OCI-LY7 (cell line): ENCODE measurements at regions not wholly inside any gene's neighbourhood (a gene's known extent, or its start where the extent isn't known, plus 50 kb on each side); places are given as distances from the start of the nearest gene placed in this dataset.

ENCODE experiments used
- BruUV-seq: library from RNA; stranded (reverse); fragments of 400-500 nt; replicated peaks from 2 replicates; lab custom pipeline; 2021; lab: Mats Ljungman, UMichigan
- CTCF ChIA-PET: fragments of 300-600 bp; sonication (Branson Sonifier 250); formaldehyde crosslinking; loops from one replicate; lab custom pipeline; 2022; ENCODE audit warnings: antibody characterized with exemption; ENCODE audit not compliant: unreplicated experiment; lab: Charles Lee
- POLR2A ChIA-PET: fragments of 300-600 bp; sonication (Branson Sonifier 250); formaldehyde crosslinking; loops from one replicate; lab custom pipeline; 2022; ENCODE audit warnings: antibody characterized with exemption; lab: Charles Lee
- DNase-seq: peaks from one replicate; pipeline ENCODE4 v3.0.0-alpha.2; 2015; ENCODE audit warnings: low spot score
- H2AFZ ChIP-seq: fragments of 200-600 bp; sonication (generic), shearing (Covaris generic); 2 replicates; pipeline ENCODE4 v1.6.1; 2014; ENCODE audit warnings: mild to moderate bottlenecking, antibody characterized with exemption, low read length, moderate library complexity
- H3K27ac ChIP-seq: fragments of 200-600 bp; sonication (generic); 2 replicates; pipeline ENCODE4 v1.5.1; 2014; ENCODE audit warnings: mixed run types, low read depth, mild to moderate bottlenecking, moderate library complexity, low read length, inconsistent platforms; ENCODE audit not compliant: poor library complexity, severe bottlenecking
- H3K36me3 ChIP-seq: fragments of 200-600 bp; sonication (generic); 2 replicates; pipeline ENCODE4 v1.6.1; 2014; ENCODE audit warnings: mild to moderate bottlenecking, antibody characterized with exemption, low read length, moderate library complexity, mixed read lengths; ENCODE audit not compliant: insufficient read depth
- H3K4me1 ChIP-seq: fragments of 200-600 bp; sonication (generic); 2 replicates; pipeline ENCODE4 v1.5.1; 2014; ENCODE audit warnings: mild to moderate bottlenecking, low read length; ENCODE audit not compliant: insufficient read depth, poor library complexity, severe bottlenecking
- H3K4me2 ChIP-seq: fragments of 200-600 bp; sonication (generic); 2 replicates; pipeline ENCODE4 v1.6.1; 2014; ENCODE audit warnings: mild to moderate bottlenecking, low read length
- H3K4me3 ChIP-seq: fragments of 200-600 bp; sonication (generic); 2 replicates; pipeline ENCODE4 v1.5.1; 2014; ENCODE audit warnings: mild to moderate bottlenecking, low read depth, low read length; ENCODE audit not compliant: poor library complexity, severe bottlenecking
- H3K79me2 ChIP-seq: fragments of 200-600 bp; sonication (generic); 2 replicates; pipeline ENCODE4 v1.6.1; 2016; ENCODE audit warnings: low read depth, mild to moderate bottlenecking, low read length, moderate library complexity, mixed read lengths; ENCODE audit not compliant: insufficient read depth
- H3K9me2 ChIP-seq: fragments of 200-600 bp; sonication (generic); 2 replicates; pipeline ENCODE4 v1.6.1; 2016; ENCODE audit warnings: mild to moderate bottlenecking, low read length, mixed read lengths; ENCODE audit not compliant: insufficient read depth
- H3K9me3 ChIP-seq: fragments of 200-600 bp; sonication (generic); 2 replicates; pipeline ENCODE4 v1.6.1; 2014; ENCODE audit warnings: mild to moderate bottlenecking, mixed run types, low read length, mixed read lengths
- H4K20me1 ChIP-seq: fragments of 200-600 bp; sonication (generic); 2 replicates; pipeline ENCODE4 v1.6.1; 2014; ENCODE audit warnings: mild to moderate bottlenecking, antibody characterized with exemption, low read length, moderate library complexity, mixed read lengths; ENCODE audit not compliant: insufficient read depth
- CTCF ChIP-seq: fragments of 200-600 bp; sonication (generic); conservative IDR thresholded peaks from 2 replicates; pipeline ENCODE4 v1.5.1; 2014; ENCODE audit warnings: mild to moderate bottlenecking, antibody characterized with exemption, low read length, moderate library complexity, mixed read lengths
- EZH2phosphoT487 ChIP-seq: fragments of 200-600 bp; sonication (generic); IDR thresholded peaks from 2 replicates; pipeline ENCODE4 v1.6.1; 2018; ENCODE audit warnings: low read depth, borderline replicate concordance, mild to moderate bottlenecking, mixed run types, antibody characterized with exemption, low read length, moderate library complexity, mixed read lengths
- intact Hi-C: fragments of 100-400 bp; cut with micrococcal nuclease; formaldehyde crosslinking; loops from one replicate; pipeline ENCODE4 v1.10.0; 2022; ENCODE audit not compliant: unreplicated experiment

GRCh38 chr6:115241373-115241772 lies 819.3 kb downstream of the FRK start:
- intact Hi-C loops: no loop called here
- Histone ChIP-seq H3K27ac (no peak overlapping the region), H3K79me2 (no peaks in the 10 kb centered on the region), H3K36me3 (no peaks in the 10 kb centered on the region), H2AFZ (no peak overlapping the region), H4K20me1 (no peaks in the 10 kb centered on the region), H3K4me2 (no peak overlapping the region), H3K4me3 (no peak overlapping the region), H3K4me1 (no peaks in the 10 kb centered on the region), H3K9me3 (no peaks in the 10 kb centered on the region), H3K9me2 (no peaks in the 10 kb centered on the region)
- no peak for TF ChIP-seq CTCF
- TF ChIP-seq EZH2phosphoT487: no peak
- POLR2A ChIA-PET: no interaction called here
- BruUV-seq: no TSS peak
- CTCF ChIA-PET: no interaction called here
- no peak for DNase-seq

DNA sequence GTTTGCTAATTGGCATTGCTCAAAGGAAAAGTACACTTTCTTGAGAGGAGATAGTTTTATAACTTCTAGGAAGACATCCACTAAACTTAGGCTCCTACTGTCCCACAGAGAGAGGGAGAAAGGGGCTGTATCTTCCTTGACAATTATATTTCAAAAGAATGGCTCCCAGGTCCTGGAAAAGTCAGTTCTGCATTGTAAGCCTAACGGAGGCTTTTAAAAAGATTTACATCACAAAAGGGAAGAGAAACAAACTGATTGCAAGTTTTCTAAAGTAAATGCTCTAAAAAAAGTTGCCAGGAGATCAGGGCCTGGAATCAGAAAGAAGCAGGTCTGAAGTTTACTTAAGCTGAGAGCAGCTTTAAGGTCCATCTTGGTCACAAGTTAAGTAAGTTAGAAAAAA lies 839.5 kb downstream of the FRK start:
- Histone ChIP-seq H2AFZ (no peak overlapping the region), H3K79me2 (no peaks in the 10 kb centered on the region), H4K20me1 (no peaks in the 10 kb centered on the region), H3K9me2 (no peaks in the 10 kb centered on the region), H3K4me2 (no peak overlapping the region), H3K9me3 (no peaks in the 10 kb centered on the region), H3K36me3 (no peaks in the 10 kb centered on the region), H3K4me1 (no peaks in the 10 kb centered on the region), H3K27ac (no peak overlapping the region), H3K4me3 (no peak overlapping the region)
- TF ChIP-seq EZH2phosphoT487 (no peak), CTCF (no peak)
- ChIA-PET POLR2A (interaction anchor here (0.6 kb wide), 1 partner anchor 807 kb away, joined by 3 read pairs; no protein-coding TSS in a partner anchor), CTCF (interaction anchor here (0.6 kb wide), 1 partner anchor 39 kb away, joined by 3 read pairs; no protein-coding TSS in a partner anchor)
- intact Hi-C loops: no loop called here
- DNase-seq: no peak
- no TSS peak for BruUV-seq

DNA sequence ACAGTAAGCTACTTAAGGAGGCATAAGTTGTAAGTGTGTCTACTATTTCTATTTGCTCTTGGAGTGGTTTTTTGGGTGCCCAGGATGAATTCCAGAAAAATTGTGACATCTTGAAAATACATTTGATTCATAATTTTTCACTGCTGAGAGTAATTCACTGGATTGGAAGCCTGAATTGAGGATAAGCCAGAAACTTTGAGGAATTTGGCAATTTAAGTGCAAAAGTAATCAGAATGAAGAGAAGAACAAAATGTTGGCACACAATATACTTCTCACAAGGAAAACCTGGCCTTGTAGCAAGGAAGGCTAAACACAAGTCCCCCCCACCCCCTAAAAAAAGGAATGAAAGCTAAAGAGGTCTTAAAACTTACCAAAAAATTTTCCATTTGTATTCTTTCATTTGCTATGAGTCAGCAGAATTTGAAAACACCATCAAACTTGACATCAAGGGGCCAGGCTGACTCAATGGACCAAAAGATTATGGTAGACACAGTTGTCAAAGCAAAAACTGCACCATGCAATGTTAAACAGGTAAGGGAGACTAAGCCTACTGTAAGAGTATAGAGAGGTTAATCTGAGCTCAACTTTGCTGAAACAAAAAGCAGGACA lies 840.0 kb downstream of the FRK start:
- TF ChIP-seq CTCF (no peak), EZH2phosphoT487 (no peak)
- Histone ChIP-seq H3K36me3 (no peaks in the 10 kb centered on the region), H3K4me2 (no peak overlapping the region), H3K9me2 (no peaks in the 10 kb centered on the region), H4K20me1 (no peaks in the 10 kb centered on the region), H3K9me3 (no peaks in the 10 kb centered on the region), H3K4me1 (no peaks in the 10 kb centered on the region), H3K27ac (no peak overlapping the region), H2AFZ (no peak overlapping the region), H3K79me2 (no peaks in the 10 kb centered on the region), H3K4me3 (no peak overlapping the region)
- CTCF ChIA-PET: interaction anchor here (0.6 kb wide), 1 partner anchor 38 kb away, joined by 3 read pairs; no protein-coding TSS in a partner anchor
- no TSS peak for BruUV-seq
- intact Hi-C loops: no loop called here
- POLR2A ChIA-PET: interaction anchor here (0.6 kb wide), 1 partner anchor 807 kb away, joined by 3 read pairs; no protein-coding TSS in a partner anchor
- no peak for DNase-seq
